ENCODE measurements at regions not wholly inside any gene's neighbourhood (a gene's known extent, or its start where the extent isn't known, plus 50 kb on each side); places are given as distances from the start of the nearest gene placed in this dataset.

GRCh38 chr9:89745601-89746376 is 141.0 kb downstream of the GADD45G start:
- TF ChIP-seq, protein P1, sequence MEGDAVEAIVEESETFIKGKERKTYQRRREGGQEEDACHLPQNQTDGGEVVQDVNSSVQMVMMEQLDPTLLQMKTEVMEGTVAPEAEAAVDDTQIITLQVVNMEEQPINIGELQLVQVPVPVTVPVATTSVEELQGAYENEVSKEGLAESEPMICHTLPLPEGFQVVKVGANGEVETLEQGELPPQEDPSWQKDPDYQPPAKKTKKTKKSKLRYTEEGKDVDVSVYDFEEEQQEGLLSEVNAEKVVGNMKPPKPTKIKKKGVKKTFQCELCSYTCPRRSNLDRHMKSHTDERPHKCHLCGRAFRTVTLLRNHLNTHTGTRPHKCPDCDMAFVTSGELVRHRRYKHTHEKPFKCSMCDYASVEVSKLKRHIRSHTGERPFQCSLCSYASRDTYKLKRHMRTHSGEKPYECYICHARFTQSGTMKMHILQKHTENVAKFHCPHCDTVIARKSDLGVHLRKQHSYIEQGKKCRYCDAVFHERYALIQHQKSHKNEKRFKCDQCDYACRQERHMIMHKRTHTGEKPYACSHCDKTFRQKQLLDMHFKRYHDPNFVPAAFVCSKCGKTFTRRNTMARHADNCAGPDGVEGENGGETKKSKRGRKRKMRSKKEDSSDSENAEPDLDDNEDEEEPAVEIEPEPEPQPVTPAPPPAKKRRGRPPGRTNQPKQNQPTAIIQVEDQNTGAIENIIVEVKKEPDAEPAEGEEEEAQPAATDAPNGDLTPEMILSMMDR (IDR thresholded peaks at IDR 0.05; ENCODE audit: control insufficient read depth, insufficient read depth, low read depth, low read length, missing control alignments), result no peak
- H3K4me3 ChIP-seq (ENCODE audit: control insufficient read depth, low read depth, low read length), result no peak overlapping the region
- no peak for DNase-seq (ENCODE audit: low read depth)

- no peak overlapping the region for H3K4me3 ChIP-seq (ENCODE audit: control insufficient read depth, low read depth, low read length)
- TF ChIP-seq, protein P1 (IDR thresholded peaks at IDR 0.05; ENCODE audit: control insufficient read depth, insufficient read depth, low read depth, low read length, missing control alignments), result no peak
- no peak for DNase-seq (ENCODE audit: low read depth)
These were observed 141.7 kb downstream of the GADD45G start for GRCh38 chr9:89746385-89747116.

DNA sequence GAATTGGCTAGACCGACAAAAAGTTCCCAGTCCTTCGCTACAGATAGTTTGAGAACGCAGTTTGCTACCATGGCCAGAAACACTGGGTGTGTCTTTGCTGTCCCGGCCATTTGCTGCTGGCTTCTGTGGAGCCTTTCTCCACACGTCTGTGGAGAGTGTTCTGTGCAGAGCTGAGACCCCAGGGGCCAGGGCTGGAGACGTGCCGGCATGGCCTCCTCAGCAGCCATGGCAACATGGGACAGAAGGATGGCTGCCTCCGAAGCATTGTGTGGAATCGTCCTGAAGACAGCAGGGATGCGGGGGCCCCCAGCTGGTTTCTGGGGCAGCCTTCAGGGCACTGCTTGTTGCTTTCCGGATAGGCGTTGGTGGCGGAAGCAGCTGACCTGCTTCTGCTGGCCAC is 142.8 kb downstream of the GADD45G start:
- H3K4me3 ChIP-seq (ENCODE audit: control insufficient read depth, low read depth, low read length), result no peak overlapping the region
- DNase-seq (ENCODE audit: low read depth), result no peak
- TF ChIP-seq, protein P1 (IDR thresholded peaks at IDR 0.05; ENCODE audit: control insufficient read depth, insufficient read depth, low read depth, low read length, missing control alignments), result no peak

GRCh38 chr9:89748021-89748670 is 143.3 kb downstream of the GADD45G start:
- no peak for DNase-seq (ENCODE audit: low read depth)
- H3K4me3 ChIP-seq (ENCODE audit: control insufficient read depth, low read depth, low read length), result no peak overlapping the region
- TF ChIP-seq, protein P1 (IDR thresholded peaks at IDR 0.05; ENCODE audit: control insufficient read depth, insufficient read depth, low read depth, low read length, missing control alignments), result no peak

- no peak for DNase-seq (ENCODE audit: low read depth)
- TF ChIP-seq, protein P1 (IDR thresholded peaks at IDR 0.05; ENCODE audit: control insufficient read depth, insufficient read depth, low read depth, low read length, missing control alignments), result no peak
- no peak overlapping the region for H3K4me3 ChIP-seq (ENCODE audit: control insufficient read depth, low read depth, low read length)
These were observed 144.2 kb downstream of the GADD45G start for GRCh38 chr9:89748831-89749499.

DNA sequence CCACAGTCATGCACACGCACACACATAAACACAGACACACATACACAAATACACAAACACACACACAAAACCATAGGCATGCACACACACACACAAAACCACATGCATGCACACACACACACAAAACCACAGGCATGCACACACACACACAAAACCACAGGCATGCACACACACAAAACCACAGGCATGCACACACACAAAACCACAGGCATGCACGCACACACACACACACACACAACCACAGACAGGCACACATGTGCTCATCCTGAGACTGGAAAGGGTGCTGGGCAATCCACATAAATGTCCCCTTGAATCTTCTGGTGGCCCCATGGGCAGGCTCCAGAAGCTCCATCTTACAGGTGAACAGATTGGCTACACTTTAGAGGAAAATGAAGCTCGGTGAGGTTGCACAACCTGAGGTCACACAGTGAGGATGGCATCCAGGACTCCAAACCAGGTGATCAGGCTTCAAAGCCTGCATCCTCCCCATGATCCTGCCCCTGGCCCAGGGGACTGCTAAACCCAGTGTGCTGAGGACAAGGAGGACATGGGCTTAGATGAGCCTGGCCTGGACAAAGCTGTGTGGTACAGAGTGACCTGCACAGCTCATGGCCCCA is 144.8 kb downstream of the GADD45G start:
- DNase-seq (ENCODE audit: low read depth), result no peak
- TF ChIP-seq, protein P1 (IDR thresholded peaks at IDR 0.05; ENCODE audit: control insufficient read depth, insufficient read depth, low read depth, low read length, missing control alignments), result no peak
- H3K4me3 ChIP-seq (ENCODE audit: control insufficient read depth, low read depth, low read length), result no peak overlapping the region
